Peyer's patch (tissue), 4 donors: ENCODE measurements at regions not wholly inside any gene's neighbourhood (a gene's known extent, or its start where the extent isn't known, plus 50 kb on each side); places are given as distances from the start of the nearest gene placed in this dataset.

Source experiments
- DNase-seq, 3 donors: peaks; one replicate each; pipeline ENCODE4 v3.0.0-alpha.2; 2017 to 2019
- H3K27ac ChIP-seq, 4 donors: fragments of 200-600 bp; sonication (generic); one replicate each; pipeline ENCODE4 v1.5.1; 2016 to 2019
- H3K27me3 ChIP-seq, 2 donors: fragments of 200-600 bp; sonication (generic); one replicate each; pipeline ENCODE4 v1.5.1; 2019
- H3K36me3 ChIP-seq, 3 donors: fragments of 200-600 bp; sonication (generic); one replicate each; pipeline ENCODE4 v1.5.1; 2016 to 2019
- H3K4me1 ChIP-seq, 4 donors: fragments of 200-600 bp; sonication (generic); one replicate each; pipeline ENCODE4 v1.5.1; 2016 to 2019
- H3K4me3 ChIP-seq, 4 donors: fragments of 200-600 bp; sonication (generic); 1 replicate in 3 of 4; 2 replicates in 1 of 4; pipeline ENCODE4 v1.5.1; 2016 to 2019; ENCODE audit warnings: mild to moderate bottlenecking in 1 of 4
- H3K9me3 ChIP-seq, 4 donors: fragments of 200-600 bp; sonication (generic); one replicate each; pipeline ENCODE4 v1.5.1; 2016 to 2019; ENCODE audit warnings: mild to moderate bottlenecking in 1 of 4
- POLR2A ChIP-seq, 2 donors: fragments of 450-650 bp; IDR thresholded peaks; one replicate each; pipeline ENCODE4 v1.5.1; 2017; ENCODE audit warnings: antibody characterized with exemption in 2 of 2, mild to moderate bottlenecking in 2 of 2, moderate library complexity in 2 of 2
- TF ChIP-seq, protein P1 (sequence below), 6 experiments: fragments of 450-650 bp in 4 of 6; fragments of 200-600 bp in 2 of 6; sonication (generic) in 1 of 6; IDR thresholded peaks; one replicate each; pipeline ENCODE4 v1.5.1; 2017 to 2019; ENCODE audit warnings: antibody characterized with exemption in 6 of 6, mild to moderate bottlenecking in 3 of 6, moderate library complexity in 1 of 6

- Histone ChIP-seq H3K36me3 (no peaks in the 10 kb centered on the region), H3K9me3 (no peaks in the 10 kb centered on the region), H3K27ac (no peak overlapping the region), H3K4me3 (no peak overlapping the region), H3K27me3 (no peaks in the 10 kb centered on the region), H3K4me1 (no peaks in the 10 kb centered on the region)
- TF ChIP-seq, protein P1, sequence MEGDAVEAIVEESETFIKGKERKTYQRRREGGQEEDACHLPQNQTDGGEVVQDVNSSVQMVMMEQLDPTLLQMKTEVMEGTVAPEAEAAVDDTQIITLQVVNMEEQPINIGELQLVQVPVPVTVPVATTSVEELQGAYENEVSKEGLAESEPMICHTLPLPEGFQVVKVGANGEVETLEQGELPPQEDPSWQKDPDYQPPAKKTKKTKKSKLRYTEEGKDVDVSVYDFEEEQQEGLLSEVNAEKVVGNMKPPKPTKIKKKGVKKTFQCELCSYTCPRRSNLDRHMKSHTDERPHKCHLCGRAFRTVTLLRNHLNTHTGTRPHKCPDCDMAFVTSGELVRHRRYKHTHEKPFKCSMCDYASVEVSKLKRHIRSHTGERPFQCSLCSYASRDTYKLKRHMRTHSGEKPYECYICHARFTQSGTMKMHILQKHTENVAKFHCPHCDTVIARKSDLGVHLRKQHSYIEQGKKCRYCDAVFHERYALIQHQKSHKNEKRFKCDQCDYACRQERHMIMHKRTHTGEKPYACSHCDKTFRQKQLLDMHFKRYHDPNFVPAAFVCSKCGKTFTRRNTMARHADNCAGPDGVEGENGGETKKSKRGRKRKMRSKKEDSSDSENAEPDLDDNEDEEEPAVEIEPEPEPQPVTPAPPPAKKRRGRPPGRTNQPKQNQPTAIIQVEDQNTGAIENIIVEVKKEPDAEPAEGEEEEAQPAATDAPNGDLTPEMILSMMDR (IDR thresholded peaks at IDR 0.05), result no peak
- TF ChIP-seq POLR2A (IDR thresholded peaks at IDR 0.05), result no peak
- no peak for DNase-seq
Observed at GRCh38 chr4:13966231-13967195, 339.0 kb upstream of the BOD1L1 start.

DNA sequence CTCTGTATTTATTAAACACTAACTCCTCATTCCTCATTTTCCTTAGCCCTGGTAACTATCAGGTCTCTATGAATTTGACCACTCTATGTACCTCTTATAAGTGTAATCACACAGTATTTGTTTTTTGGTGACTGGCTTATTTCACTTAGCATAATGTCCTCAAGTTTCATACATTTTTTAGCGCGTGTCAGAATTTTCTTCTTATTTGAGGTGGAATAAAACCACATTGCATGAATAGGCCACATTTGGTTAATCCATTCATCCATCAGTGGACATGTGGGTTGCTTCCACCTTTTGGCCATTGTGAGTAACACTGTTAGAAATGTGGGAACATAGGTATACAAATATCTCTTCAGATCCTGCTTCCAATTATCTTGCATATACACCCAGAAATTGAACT is 341.2 kb upstream of the BOD1L1 start:
- no peak for TF ChIP-seq POLR2A (IDR thresholded peaks at IDR 0.05)
- TF ChIP-seq, protein P1 (IDR thresholded peaks at IDR 0.05), result no peak
- no peak overlapping the region for H3K4me3 ChIP-seq
- DNase-seq, result no peak
- no peak overlapping the region for H3K27ac ChIP-seq
- H3K36me3 ChIP-seq, result no peaks in the 10 kb centered on the region
- no peaks in the 10 kb centered on the region for H3K9me3 ChIP-seq
- H3K4me1 ChIP-seq, result no peaks in the 10 kb centered on the region
- no peaks in the 10 kb centered on the region for H3K27me3 ChIP-seq

- no peak for DNase-seq
- no peaks in the 10 kb centered on the region for H3K4me1 ChIP-seq
- no peak overlapping the region for H3K27ac ChIP-seq
- no peaks in the 10 kb centered on the region for H3K36me3 ChIP-seq
- TF ChIP-seq POLR2A (IDR thresholded peaks at IDR 0.05), result no peak
- TF ChIP-seq, protein P1 (IDR thresholded peaks at IDR 0.05), result no peak
- no peaks in the 10 kb centered on the region for H3K27me3 ChIP-seq
- no peaks in the 10 kb centered on the region for H3K9me3 ChIP-seq
- no peak overlapping the region for H3K4me3 ChIP-seq
Observed at GRCh38 chr4:13970349-13970748, 342.8 kb upstream of the BOD1L1 start.

GRCh38 chr4:13977746-13978145 is 350.2 kb upstream of the BOD1L1 start:
- no peak for DNase-seq
- Histone ChIP-seq H3K36me3 (no peaks in the 10 kb centered on the region), H3K4me1 (no peaks in the 10 kb centered on the region), H3K9me3 (no peaks in the 10 kb centered on the region), H3K4me3 (no peak overlapping the region), H3K27ac (no peak overlapping the region), H3K27me3 (no peaks in the 10 kb centered on the region)
- no peak for TF ChIP-seq POLR2A (IDR thresholded peaks at IDR 0.05)
- TF ChIP-seq, protein P1 (IDR thresholded peaks at IDR 0.05), result no peak

GRCh38 chr4:13980317-13981310 is 353.1 kb upstream of the BOD1L1 start:
- no peak overlapping the region for H3K27ac ChIP-seq
- H3K36me3 ChIP-seq, result no peaks in the 10 kb centered on the region
- no peaks in the 10 kb centered on the region for H3K9me3 ChIP-seq
- TF ChIP-seq, protein P1 (IDR thresholded peaks at IDR 0.05), result no peak
- TF ChIP-seq POLR2A (IDR thresholded peaks at IDR 0.05), result no peak
- H3K27me3 ChIP-seq, result no peaks in the 10 kb centered on the region
- DNase-seq, result no peak
- no peaks in the 10 kb centered on the region for H3K4me1 ChIP-seq
- H3K4me3 ChIP-seq, result no peak overlapping the region
